CD4-positive, alpha-beta T cell treated with Interleukin-15 for 4 hours (primary cell): ENCODE measurements at regions not wholly inside any gene's neighbourhood (a gene's known extent, or its start where the extent isn't known, plus 50 kb on each side); places are given as distances from the start of the nearest gene placed in this dataset.

Experiments
- DNase-seq: peaks from one replicate; pipeline ENCODE4 v3.0.0-alpha.2; 2020; ENCODE audit warnings: low spot score

DNA sequence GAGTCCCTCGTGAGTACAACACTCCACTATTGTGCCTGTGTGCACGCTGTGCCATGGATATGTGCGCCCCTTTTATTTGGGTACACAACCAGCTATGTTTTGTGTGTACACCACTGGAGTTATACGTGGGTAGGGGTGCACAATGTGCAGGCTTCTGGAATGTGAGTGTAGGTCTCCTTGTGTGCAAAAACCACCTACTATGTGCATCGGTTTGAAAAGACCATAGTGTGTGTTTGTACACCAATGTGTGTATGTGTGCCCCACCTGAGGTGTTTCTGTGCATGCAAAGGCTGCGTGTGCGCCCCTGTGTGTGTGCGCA is 86.4 kb upstream of the ALDH1L1 start:
- no peak for DNase-seq

DNA sequence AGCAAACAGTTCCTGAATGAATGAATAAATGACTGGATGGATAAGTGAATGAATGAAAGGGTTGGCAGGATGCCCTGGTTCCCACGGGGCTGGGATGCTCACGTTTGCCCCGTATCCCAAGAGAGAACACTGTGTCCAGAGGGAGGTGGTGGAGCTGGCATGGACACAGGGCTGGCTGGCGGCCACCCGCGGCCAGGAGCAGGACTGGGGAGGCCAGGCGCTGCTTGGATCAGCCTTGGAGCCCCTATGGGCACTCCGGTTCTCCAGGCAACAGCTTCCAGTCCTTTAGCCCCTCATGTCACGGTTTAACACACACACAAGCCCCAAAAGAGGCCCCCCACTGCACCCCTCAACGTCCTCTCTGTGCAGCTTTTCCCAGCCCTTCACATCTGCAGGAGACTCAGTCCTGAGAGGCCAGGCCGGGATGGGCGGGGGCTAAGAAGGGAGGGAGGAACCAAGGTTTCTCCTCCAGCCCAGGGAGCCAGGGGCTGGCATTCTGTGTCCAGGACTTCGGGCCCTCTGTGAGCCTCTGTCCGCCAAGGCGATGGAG is 86.0 kb upstream of the ALDH1L1 start:
- DNase-seq: no peak

DNA sequence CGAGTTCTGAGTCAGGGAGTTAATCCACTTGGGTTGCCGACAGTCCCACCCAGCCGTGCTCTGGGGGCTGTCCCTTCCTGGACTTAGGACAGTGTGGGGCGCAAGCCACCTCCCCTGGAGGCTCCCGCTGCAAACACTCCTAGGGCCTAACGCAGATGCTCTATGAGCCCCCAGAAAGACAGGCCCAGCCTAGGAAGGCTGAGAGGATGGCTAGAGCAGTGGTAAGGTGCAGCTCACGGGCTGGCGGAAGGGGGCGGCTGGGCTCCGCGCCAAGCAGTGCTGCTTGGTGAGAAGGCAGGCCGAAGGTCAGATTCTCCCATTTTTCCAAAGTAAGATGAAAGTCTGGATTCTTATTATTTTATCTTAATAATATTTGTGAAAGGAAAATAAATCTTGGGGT is 84.6 kb upstream of the ALDH1L1 start:
- no peak for DNase-seq

DNA sequence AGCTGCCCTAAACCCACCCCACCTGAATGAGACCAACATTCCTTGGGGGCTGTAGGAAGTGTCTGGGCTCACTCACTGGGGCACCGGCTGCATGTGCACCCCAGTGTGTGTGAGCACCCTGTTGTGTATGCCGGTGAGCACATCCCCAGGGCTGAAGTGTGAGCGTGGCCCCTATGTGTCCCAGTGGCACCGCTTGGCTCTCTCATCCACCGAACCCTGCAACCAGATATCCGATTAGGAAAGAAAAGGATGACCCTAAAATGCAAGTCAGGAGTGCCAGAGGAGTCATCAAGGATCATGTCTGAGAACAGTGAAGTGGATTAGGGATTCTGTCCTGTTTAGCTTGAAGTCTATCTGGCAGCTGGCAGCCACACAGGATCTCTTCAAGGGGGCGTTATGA is 84.0 kb upstream of the ALDH1L1 start:
- no peak for DNase-seq

DNA sequence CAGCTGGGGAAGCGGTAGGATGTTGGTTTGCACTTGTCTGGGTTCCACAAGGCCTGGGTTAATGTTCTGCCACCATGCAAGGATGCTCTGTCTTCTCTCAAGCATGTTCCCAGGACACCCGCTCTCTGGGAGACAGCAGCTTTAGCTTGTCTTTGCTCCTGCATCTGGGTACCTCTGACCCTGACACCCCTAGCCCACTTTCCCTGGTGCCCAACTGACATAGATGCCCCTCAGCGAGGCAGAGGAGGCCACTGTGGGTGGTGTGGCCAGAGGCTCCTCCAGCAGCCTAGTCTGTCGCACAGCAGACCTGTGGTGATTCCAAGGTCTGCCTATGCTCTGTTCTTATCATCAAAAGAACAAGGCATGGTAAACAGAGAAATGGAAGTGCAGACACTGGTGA is 83.6 kb upstream of the ALDH1L1 start:
- DNase-seq: no peak

DNA sequence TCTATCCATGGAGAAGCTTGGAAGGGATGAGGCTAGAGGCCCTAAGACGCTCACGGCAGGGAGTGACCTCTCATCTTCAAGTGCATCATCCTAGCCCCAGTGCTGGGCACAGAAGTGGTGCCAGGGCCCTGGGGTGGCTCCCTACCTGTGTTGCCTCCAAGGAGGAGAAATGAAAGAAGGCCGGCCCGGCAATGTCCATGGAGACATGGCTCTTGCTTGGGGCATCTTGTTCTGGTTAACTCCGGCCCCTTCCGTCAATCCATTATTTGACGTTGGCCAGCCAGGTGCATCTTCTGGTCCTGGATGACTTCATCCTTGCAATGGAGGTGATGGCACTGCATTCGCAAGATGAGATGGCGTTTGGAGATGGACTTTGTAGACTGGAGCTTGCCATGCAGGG is 83.2 kb upstream of the ALDH1L1 start:
- no peak for DNase-seq

DNA sequence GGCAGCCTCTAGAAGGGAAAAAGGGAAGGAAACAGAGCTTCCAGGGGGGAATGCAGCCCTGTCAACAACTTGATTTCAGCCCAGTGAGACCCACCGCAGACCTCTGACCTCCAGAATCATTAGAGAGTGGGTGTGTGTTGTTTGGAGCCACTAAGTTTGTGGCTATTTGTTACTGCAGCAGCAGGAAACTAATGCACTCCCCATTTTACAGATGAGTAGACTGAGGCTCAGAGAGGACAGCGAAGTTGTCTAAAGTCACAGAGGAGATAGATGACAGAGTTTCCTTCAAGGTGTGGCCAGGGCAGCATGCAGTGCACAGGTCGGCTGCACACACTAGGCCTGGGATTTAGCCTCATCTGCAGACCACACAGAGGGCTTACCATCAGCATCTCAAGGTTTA is 81.8 kb upstream of the ALDH1L1 start:
- no peak for DNase-seq

DNA sequence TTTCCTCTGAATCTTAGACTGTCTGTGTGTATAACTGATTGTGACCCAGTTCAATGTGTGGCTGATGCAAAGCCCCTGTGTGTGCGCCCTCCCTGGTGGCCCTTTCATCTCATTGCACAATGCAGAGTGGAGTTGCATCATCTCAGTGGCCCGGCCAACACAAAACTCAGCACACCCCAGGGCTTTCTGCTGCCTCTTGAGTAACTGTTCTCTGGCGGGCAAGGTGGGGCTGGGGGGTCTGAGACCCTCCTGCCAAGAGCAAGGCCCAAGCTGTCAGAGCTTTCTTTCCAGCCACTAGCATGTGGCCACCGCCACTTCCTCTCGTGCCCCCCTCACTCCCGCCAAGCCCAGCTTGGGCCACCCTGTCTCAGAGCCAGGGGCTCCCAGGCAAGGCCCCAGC is 80.7 kb upstream of the ALDH1L1 start:
- DNase-seq: no peak

DNA sequence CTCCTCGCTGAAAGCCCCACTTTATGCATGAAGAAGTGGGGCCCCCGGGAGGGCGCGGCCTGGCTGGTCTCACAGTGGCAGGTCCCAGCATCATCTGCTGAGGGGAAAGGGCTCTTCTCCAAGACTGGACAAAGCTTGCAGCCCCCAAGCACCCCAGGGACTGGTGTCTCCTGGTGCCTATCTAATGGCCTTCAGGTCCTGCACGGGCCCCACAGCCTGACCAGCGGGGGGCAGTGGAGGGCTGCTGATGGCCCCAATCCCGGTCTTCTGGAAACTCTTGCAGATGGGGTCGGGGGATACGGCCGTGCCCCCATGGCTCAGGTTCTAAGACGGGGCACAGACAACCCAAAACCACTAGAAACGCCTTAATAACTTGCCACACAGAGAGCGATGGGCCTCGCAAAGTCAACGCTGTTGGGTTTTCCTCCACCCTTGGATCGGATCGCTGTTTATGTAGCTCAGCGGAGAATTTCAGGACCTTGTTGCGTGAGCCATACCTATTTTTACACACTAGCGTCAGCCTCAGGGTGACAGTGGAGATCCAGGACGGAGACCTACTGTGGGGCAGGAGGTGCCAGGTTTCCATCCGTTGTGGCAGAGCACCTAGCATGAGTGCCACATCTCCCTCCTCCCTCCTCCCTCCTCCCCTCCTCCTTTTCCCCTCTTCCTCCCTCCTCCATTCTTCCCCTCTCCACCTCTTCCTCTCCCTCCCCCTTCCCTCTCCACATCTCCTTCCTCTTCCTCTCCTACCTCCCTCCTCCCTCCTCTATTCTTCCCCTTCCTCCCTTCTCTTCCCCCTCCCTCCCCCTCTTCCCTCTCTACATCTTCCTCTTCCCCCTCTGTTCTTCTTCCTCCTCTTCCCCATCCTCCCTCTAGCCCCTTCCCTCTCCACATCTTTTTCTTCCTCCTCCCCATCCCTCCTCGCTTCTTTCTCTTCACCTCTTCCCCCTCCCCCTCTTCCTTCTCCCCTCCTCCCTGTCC is 79.3 kb upstream of the ALDH1L1 start:
- no peak for DNase-seq

DNA sequence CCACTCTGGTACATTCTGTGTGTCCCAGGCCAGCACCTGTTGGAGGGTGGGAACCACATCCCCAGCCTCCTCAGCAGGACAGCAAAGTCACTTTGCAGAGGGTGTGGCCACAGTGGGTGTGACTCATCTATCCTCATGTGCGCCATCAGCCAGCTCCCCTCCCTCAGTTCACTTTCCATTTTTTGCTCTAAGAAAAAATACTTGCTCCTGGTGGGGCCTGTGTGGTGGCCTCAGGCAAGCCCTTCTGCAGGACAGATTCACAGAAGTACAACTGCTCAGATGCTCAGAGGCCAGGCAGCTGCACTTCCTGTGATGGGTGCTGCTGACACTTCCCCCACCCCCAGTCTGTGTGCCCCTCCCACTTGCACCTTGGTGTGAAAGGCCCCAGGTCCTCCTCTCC is 78.3 kb upstream of the ALDH1L1 start:
- DNase-seq: no peak

DNA sequence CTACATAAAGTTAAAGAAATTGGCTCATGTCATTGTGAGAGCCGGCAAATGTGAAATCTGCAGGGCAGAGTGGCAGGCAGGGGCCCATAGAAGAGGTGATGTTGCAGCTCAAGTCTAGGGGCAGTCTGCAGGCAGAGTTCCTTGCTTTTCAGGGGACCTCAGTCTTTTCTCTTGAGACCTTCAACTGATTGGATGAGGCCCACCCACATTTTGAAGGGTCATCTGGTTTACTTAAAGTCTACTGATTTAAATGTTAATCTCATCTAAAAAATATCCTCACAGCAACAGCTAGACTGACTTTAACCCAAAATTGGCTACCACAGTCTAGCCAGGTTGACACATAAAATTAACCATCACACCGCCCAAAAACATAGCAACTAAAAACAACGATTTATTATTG is 77.6 kb upstream of the ALDH1L1 start:
- no peak for DNase-seq

DNA sequence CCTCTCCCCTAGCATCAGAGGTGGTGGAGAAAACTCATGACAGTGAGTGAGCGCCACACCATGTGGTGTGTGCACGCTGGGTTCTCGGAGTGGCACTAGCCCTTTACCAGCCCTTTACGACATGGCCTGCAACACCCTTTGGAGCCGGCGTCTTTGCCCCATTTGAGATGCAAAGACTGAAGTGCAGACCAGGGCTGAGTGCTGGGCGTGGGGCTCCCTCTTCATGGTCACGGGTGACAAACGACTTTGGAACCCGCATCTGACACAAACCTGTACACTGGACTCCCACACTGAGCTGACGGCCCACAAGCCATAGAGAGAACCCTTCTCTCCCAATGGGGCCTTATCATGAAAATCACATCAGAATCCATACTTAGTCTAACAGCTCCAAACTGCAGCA is 76.8 kb upstream of the ALDH1L1 start:
- no peak for DNase-seq

DNA sequence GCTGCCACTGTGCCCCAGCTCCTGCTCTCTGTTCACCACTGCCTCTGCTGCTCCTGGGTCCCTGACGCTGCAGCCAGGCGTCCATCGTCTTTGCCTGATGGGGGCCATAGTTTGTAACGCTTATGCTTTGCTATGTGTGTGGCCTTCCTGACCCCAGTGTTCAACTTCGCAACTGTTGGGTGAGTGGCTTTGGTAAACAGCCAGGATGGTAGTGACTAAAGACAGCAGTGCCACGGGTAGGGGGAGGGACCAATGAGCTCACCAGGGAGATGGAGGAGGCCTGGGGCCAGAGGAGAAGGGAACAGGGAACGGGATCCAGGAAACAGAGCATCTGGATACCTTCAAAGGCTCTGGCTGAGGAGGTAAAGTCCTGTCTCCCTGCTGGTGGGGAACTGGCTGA is 75.9 kb upstream of the ALDH1L1 start:
- DNase-seq: no peak

DNA sequence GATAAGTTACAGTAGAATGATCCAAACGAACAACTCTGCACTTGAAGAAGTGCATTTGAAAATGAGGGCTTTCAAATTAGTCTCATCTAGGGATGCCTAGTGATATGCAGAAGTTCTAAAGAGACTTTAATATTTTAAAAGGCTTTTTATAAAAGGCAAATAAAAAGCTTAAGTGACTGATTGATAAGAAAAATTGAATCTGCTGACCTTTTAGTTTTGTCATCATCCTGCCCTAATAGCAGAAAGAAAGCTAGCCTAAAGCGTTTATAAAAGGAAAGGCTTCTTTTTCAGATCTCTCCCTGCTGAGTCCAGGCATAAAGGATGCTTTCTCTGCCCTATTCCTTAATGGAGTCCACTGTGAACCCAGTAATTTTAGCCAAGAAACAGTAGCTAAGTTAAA is 72.7 kb upstream of the ALDH1L1 start:
- DNase-seq: no peak

DNA sequence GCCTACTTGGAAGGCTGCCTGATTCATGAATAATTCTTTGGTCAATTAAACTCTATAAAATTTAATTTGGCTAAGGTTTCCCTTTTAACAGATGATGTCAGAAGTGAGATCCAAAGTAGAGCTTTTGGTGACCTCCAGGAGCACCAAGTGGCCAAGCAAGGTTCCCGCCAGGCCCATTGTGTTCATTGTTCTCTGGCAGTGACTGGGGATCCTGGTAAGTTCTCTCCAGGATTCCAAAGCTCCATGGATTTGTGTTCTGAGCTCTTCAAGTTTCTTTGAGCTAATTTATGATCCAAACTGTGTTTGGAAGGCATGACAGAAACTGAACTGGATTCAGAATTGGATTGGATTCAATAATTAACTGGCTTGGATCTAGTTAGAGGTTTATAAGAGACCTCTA is 72.0 kb upstream of the ALDH1L1 start:
- DNase-seq: no peak

DNA sequence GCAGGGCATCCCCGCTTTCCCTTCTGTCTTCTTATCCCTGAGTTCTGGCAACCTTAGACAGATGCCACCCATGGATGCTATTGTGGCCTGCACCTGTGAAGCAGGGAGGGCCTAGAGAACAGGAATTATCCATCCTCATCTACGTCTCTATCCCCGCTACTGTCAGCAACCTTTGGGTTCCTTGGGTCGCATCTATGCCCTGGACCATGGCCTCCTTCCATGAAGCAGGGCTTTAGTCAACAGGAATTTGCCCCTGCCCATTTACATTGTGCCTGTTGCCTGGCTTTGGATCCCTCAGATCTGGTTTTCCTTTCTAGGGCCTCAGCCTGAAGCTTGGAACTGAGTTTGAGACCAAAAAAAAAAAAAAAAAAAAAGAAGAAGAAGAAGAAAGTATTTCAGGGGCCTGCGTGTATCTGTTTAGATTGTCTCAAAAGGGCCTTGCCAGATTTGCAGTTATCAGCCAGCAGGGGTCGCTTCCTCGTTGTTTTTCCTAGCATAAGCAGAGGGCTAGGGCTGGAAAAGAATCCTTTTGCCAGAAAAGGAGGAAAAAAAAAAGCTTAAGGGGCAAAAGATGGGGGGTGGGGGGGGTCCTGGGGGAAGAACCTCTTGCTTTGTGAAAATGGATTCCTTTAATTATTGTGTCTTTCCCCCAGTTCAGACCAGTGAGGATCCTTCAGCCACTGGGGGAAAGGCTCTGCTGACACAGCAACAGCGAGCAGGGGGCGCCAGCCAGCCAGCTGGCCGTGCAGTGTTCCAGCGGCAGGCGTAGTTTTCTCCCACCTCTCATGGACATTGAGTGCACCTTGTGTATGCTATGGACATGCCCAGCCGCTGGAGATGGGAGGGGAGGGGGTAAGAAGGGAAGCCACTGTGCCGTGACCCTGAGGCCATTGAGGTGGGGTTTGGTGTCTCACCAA is 65.7 kb upstream of the ALDH1L1 start:
- peak; percentile 6 for DNase-seq
